ENCODE measurements at regions not wholly inside any gene's neighbourhood (a gene's known extent, or its start where the extent isn't known, plus 50 kb on each side); places are given as distances from the start of the nearest gene placed in this dataset.

DNA sequence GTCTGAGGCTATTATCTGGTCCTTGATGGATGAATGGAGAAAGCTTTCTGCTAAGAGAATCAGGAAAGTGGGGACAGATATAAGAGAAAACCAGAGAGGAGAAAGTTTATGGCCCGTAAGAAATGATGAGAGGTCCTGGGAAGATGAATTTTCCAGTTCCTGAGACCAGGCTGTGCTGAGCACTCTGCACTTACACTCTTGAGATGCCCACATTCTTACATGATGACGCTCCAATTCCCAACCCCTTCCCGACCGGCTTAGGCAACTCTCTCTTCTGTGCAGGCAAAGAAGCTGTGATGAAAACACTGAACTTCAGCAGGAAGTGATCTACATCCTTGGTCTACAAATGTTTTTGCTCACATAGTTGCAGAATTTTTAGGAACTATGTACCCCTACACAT is 417.0 kb downstream of the ARHGEF28 start:
- Histone ChIP-seq H3K4me2 (ENCODE audit: low read length) (no peak overlapping the region), H3F3A (ENCODE audit: insufficient read depth, low read length, poor library complexity, severe bottlenecking) (no peaks in the 10 kb centered on the region), H3K9ac (ENCODE audit: low read length) (no peak overlapping the region), H3K79me2 (replicated peaks; ENCODE audit: insufficient read depth, low read length) (no peaks in the 10 kb centered on the region), H3K4me3 (ENCODE audit: low read length) (no peak overlapping the region), H3K36me3 (ENCODE audit: insufficient read depth, low read length) (no peaks in the 10 kb centered on the region), H3K27me3 (ENCODE audit: insufficient read depth, low read depth, low read length) (no peaks in the 10 kb centered on the region), H3K27ac (ENCODE audit: low read length) (no peak overlapping the region), H3K9me2 (ENCODE audit: insufficient read depth, low read length) (no peaks in the 10 kb centered on the region), H3K9me3 (ENCODE audit: low read length) (peaks cover 5% of the 10 kb centered on the region), H2AFZ (ENCODE audit: low read depth, low read length) (no peak overlapping the region), H4K20me1 (ENCODE audit: insufficient read depth) (no peaks in the 10 kb centered on the region)
- TF ChIP-seq, protein P1, sequence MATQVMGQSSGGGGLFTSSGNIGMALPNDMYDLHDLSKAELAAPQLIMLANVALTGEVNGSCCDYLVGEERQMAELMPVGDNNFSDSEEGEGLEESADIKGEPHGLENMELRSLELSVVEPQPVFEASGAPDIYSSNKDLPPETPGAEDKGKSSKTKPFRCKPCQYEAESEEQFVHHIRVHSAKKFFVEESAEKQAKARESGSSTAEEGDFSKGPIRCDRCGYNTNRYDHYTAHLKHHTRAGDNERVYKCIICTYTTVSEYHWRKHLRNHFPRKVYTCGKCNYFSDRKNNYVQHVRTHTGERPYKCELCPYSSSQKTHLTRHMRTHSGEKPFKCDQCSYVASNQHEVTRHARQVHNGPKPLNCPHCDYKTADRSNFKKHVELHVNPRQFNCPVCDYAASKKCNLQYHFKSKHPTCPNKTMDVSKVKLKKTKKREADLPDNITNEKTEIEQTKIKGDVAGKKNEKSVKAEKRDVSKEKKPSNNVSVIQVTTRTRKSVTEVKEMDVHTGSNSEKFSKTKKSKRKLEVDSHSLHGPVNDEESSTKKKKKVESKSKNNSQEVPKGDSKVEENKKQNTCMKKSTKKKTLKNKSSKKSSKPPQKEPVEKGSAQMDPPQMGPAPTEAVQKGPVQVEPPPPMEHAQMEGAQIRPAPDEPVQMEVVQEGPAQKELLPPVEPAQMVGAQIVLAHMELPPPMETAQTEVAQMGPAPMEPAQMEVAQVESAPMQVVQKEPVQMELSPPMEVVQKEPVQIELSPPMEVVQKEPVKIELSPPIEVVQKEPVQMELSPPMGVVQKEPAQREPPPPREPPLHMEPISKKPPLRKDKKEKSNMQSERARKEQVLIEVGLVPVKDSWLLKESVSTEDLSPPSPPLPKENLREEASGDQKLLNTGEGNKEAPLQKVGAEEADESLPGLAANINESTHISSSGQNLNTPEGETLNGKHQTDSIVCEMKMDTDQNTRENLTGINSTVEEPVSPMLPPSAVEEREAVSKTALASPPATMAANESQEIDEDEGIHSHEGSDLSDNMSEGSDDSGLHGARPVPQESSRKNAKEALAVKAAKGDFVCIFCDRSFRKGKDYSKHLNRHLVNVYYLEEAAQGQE (IDR thresholded peaks at IDR 0.05; ENCODE audit: borderline replicate concordance) = no peak
- TF ChIP-seq EP300 (conservative IDR thresholded peaks at IDR 0.05; ENCODE audit: poor library complexity, severe bottlenecking) = no peak
- TF ChIP-seq MXI1 (conservative IDR thresholded peaks at IDR 0.05; ENCODE audit: poor library complexity, severe bottlenecking) = no peak
- TF ChIP-seq, protein P2, sequence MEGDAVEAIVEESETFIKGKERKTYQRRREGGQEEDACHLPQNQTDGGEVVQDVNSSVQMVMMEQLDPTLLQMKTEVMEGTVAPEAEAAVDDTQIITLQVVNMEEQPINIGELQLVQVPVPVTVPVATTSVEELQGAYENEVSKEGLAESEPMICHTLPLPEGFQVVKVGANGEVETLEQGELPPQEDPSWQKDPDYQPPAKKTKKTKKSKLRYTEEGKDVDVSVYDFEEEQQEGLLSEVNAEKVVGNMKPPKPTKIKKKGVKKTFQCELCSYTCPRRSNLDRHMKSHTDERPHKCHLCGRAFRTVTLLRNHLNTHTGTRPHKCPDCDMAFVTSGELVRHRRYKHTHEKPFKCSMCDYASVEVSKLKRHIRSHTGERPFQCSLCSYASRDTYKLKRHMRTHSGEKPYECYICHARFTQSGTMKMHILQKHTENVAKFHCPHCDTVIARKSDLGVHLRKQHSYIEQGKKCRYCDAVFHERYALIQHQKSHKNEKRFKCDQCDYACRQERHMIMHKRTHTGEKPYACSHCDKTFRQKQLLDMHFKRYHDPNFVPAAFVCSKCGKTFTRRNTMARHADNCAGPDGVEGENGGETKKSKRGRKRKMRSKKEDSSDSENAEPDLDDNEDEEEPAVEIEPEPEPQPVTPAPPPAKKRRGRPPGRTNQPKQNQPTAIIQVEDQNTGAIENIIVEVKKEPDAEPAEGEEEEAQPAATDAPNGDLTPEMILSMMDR (IDR thresholded peaks at IDR 0.05; ENCODE audit: poor library complexity, severe bottlenecking) = no peak
- no peak for TF ChIP-seq RAD21 (conservative IDR thresholded peaks at IDR 0.05)
- TF ChIP-seq POLR2AphosphoS5 (IDR thresholded peaks at IDR 0.05) = no peak
- TF ChIP-seq SMC3 (conservative IDR thresholded peaks at IDR 0.05; ENCODE audit: poor library complexity) = no peak
- TF ChIP-seq TAF1 (IDR thresholded peaks at IDR 0.05; ENCODE audit: low read depth) = no peak
- no peak for TF ChIP-seq EZH2 (IDR thresholded peaks at IDR 0.05; ENCODE audit: borderline replicate concordance, insufficient read depth, low read length, poor library complexity, severe bottlenecking)

DNA sequence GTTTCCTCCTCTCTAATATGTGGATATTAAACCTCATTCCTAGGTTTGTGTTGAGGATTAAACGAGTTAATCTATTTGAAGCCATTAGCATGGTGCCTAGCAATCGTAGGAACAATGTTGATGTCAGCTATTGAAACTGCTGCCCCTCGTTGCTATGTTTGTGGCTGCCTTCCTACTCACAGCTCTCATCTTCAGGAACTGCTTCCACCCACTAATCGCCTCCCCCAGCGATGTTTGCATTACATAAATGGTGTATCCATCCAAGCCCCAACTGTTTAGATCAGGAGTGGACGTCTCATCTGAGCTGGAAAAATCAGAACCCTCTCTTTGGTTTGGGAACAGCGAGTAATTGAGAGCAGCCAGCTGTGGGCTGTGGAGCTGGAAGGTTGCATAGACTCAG is 416.6 kb downstream of the ARHGEF28 start:
- H3F3A ChIP-seq (ENCODE audit: insufficient read depth, low read length, poor library complexity, severe bottlenecking) = no peaks in the 10 kb centered on the region
- TF ChIP-seq POLR2AphosphoS5 (IDR thresholded peaks at IDR 0.05) = no peak
- no peak for TF ChIP-seq MXI1 (conservative IDR thresholded peaks at IDR 0.05; ENCODE audit: poor library complexity, severe bottlenecking)
- no peak for TF ChIP-seq TAF1 (IDR thresholded peaks at IDR 0.05; ENCODE audit: low read depth)
- no peak for TF ChIP-seq SMC3 (conservative IDR thresholded peaks at IDR 0.05; ENCODE audit: poor library complexity)
- no peak for TF ChIP-seq EZH2 (IDR thresholded peaks at IDR 0.05; ENCODE audit: borderline replicate concordance, insufficient read depth, low read length, poor library complexity, severe bottlenecking)
- TF ChIP-seq, protein P1 (IDR thresholded peaks at IDR 0.05; ENCODE audit: borderline replicate concordance) = no peak
- no peak for TF ChIP-seq RAD21 (conservative IDR thresholded peaks at IDR 0.05)
- TF ChIP-seq, protein P2 (IDR thresholded peaks at IDR 0.05; ENCODE audit: poor library complexity, severe bottlenecking) = no peak
- no peak for TF ChIP-seq EP300 (conservative IDR thresholded peaks at IDR 0.05; ENCODE audit: poor library complexity, severe bottlenecking)
- H3K9ac ChIP-seq (ENCODE audit: low read length) = no peak overlapping the region
- no peak overlapping the region for H3K27ac ChIP-seq (ENCODE audit: low read length)
- no peaks in the 10 kb centered on the region for H3K9me2 ChIP-seq (ENCODE audit: insufficient read depth, low read length)
- H2AFZ ChIP-seq (ENCODE audit: low read depth, low read length) = no peak overlapping the region
- no peaks in the 10 kb centered on the region for H4K20me1 ChIP-seq (ENCODE audit: insufficient read depth)
- no peak overlapping the region for H3K4me2 ChIP-seq (ENCODE audit: low read length)
- H3K27me3 ChIP-seq (ENCODE audit: insufficient read depth, low read depth, low read length) = no peaks in the 10 kb centered on the region
- no peaks in the 10 kb centered on the region for H3K36me3 ChIP-seq (ENCODE audit: insufficient read depth, low read length)
- H3K9me3 ChIP-seq (ENCODE audit: low read length) = peaks cover 1% of the 10 kb centered on the region
- H3K4me3 ChIP-seq (ENCODE audit: low read length) = no peak overlapping the region
- no peaks in the 10 kb centered on the region for H3K79me2 ChIP-seq (replicated peaks; ENCODE audit: insufficient read depth, low read length)
